Caco-2 (cell line): ENCODE measurements at regions not wholly inside any gene's neighbourhood (a gene's known extent, or its start where the extent isn't known, plus 50 kb on each side); places are given as distances from the start of the nearest gene placed in this dataset.

Experiments used
- BruUV-seq: library from RNA; stranded (reverse); fragments of 400-500 nt; replicated peaks from 2 replicates; lab custom pipeline; 2021; lab: Mats Ljungman, UMichigan
- CTCF ChIA-PET: fragments of 300-600 bp; sonication (Branson Sonifier 250); formaldehyde crosslinking; loops from one replicate; lab custom pipeline; 2022; ENCODE audit warnings: antibody characterized with exemption; lab: Charles Lee
- POLR2A ChIA-PET: fragments of 300-600 bp; sonication (Branson Sonifier 250); formaldehyde crosslinking; loops from one replicate; lab custom pipeline; 2022; ENCODE audit warnings: antibody characterized with exemption; lab: Charles Lee
- DNase-seq, 2 experiments: peaks; one replicate each; pipeline versions ENCODE4 v3.0.0 to v3.0.0-alpha.2; 2020 to 2022
- H3K27me3 ChIP-seq: replicated peaks from 2 replicates; pipeline ENCODE4 v1.6.0; 2011; ENCODE audit warnings: low read length; ENCODE audit not compliant: control insufficient read depth, insufficient read depth
- H3K36me3 ChIP-seq: 2 replicates; pipeline ENCODE4 v1.5.1; 2011; ENCODE audit warnings: low read length; ENCODE audit not compliant: control insufficient read depth, insufficient read depth
- H3K4me1 ChIP-seq: fragments of 250-450 bp; sonication (Bioruptor Pico); 2 replicates; pipeline ENCODE4 v1.5.1; 2020; ENCODE audit warnings: mild to moderate bottlenecking
- H3K4me3 ChIP-seq: 2 replicates; pipeline ENCODE4 v1.5.1; 2011; ENCODE audit warnings: low read depth, mild to moderate bottlenecking, control low read depth, low read length
- H3K9me3 ChIP-seq: fragments of 250-450 bp; sonication (Bioruptor Pico); 2 replicates; pipeline ENCODE4 v1.5.1; 2020; ENCODE audit warnings: mild to moderate bottlenecking, moderate library complexity
- H3K27ac Mint-ChIP-seq: one replicate; pipeline ENCODE4 v1.8.0; 2022; ENCODE audit warnings: mixed read lengths; ENCODE audit not compliant: unreplicated experiment
- H3K27me3 Mint-ChIP-seq: one replicate; pipeline ENCODE4 v1.8.0; 2022; ENCODE audit warnings: mixed read lengths; ENCODE audit not compliant: insufficient read depth, unreplicated experiment
- H3K36me3 Mint-ChIP-seq: one replicate; pipeline ENCODE4 v1.8.0; 2022; ENCODE audit warnings: mild to moderate bottlenecking, mixed read lengths; ENCODE audit not compliant: insufficient read depth, unreplicated experiment
- H3K4me1 Mint-ChIP-seq: one replicate; pipeline ENCODE4 v1.8.0; 2022; ENCODE audit warnings: low read depth, mixed read lengths; ENCODE audit not compliant: unreplicated experiment
- H3K4me3 Mint-ChIP-seq: one replicate; pipeline ENCODE4 v1.8.0; 2022; ENCODE audit warnings: mild to moderate bottlenecking, moderate library complexity, mixed read lengths; ENCODE audit not compliant: unreplicated experiment
- H3K9me3 Mint-ChIP-seq: one replicate; pipeline ENCODE4 v1.8.0; 2022; ENCODE audit warnings: mixed read lengths; ENCODE audit not compliant: unreplicated experiment
- intact Hi-C: fragments of 100-400 bp; cut with micrococcal nuclease; formaldehyde crosslinking; loops from one replicate; pipeline ENCODE4 v1.10.0; 2022; ENCODE audit not compliant: unreplicated experiment
- TF ChIP-seq, protein P1 (sequence below), 2 experiments: fragments of 200-600 bp in 1 of 2; IDR thresholded peaks; 1 replicate in 1 of 2; 2 replicates in 1 of 2; pipeline versions ENCODE4 v1.5.1 to v1.8.0; 2011 to 2022; ENCODE audit warnings: antibody characterized with exemption in 1 of 2, control low read depth in 1 of 2, inconsistent platforms in 1 of 2, low read depth in 1 of 2, low read length in 1 of 2, mild to moderate bottlenecking in 1 of 2, moderate library complexity in 1 of 2; ENCODE audit not compliant: insufficient read depth in 1 of 2, severe bottlenecking in 1 of 2, unreplicated experiment in 1 of 2

DNA sequence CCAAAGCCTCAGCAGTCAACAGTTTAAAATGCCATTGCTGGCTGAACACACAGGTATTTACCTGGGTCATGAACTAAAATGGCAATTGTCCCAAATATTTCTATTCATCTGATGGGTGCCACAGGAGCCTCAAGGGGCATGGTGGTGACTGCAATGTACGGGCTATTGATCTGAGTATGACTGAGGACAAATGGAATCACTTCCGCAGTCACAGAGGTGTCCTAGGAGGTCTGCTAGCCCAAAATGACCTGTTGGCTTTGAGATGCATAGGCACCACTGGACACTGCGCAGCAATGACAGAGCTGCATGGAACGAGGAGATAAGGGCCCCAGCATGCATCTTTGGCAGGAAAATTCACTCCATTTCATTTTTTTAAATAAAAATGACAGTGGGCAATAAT lies 474.1 kb upstream of the SOX5 start:
- Mint-ChIP-seq H3K4me3 (no peak overlapping the region), H3K9me3 (no peaks in the 10 kb centered on the region)
- POLR2A ChIA-PET, result no interaction called here

GRCh38 chr12:24421759-24422158 lies 472.3 kb upstream of the SOX5 start:
- TF ChIP-seq, protein P1, sequence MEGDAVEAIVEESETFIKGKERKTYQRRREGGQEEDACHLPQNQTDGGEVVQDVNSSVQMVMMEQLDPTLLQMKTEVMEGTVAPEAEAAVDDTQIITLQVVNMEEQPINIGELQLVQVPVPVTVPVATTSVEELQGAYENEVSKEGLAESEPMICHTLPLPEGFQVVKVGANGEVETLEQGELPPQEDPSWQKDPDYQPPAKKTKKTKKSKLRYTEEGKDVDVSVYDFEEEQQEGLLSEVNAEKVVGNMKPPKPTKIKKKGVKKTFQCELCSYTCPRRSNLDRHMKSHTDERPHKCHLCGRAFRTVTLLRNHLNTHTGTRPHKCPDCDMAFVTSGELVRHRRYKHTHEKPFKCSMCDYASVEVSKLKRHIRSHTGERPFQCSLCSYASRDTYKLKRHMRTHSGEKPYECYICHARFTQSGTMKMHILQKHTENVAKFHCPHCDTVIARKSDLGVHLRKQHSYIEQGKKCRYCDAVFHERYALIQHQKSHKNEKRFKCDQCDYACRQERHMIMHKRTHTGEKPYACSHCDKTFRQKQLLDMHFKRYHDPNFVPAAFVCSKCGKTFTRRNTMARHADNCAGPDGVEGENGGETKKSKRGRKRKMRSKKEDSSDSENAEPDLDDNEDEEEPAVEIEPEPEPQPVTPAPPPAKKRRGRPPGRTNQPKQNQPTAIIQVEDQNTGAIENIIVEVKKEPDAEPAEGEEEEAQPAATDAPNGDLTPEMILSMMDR (IDR thresholded peaks at IDR 0.05; ENCODE audit: insufficient read depth in 1 of 2, low read depth in 1 of 2, low read length in 1 of 2, severe bottlenecking in 1 of 2, unreplicated experiment in 1 of 2), result no peak
- no peak for DNase-seq
- no peaks in the 10 kb centered on the region for H3K4me1 ChIP-seq
- H3K9me3 ChIP-seq, result peaks cover 6% of the 10 kb centered on the region; the same call in 1 of the 2 replicates
- no peaks in the 10 kb centered on the region for H3K27me3 Mint-ChIP-seq
- intact Hi-C loops, result no loop called here
- CTCF ChIA-PET, result no interaction called here
- POLR2A ChIA-PET, result no interaction called here
- BruUV-seq, result no TSS peak
- H3K4me1 Mint-ChIP-seq, result peaks cover 10% of the 10 kb centered on the region
- no peak overlapping the region for H3K4me3 ChIP-seq
- H3K36me3 ChIP-seq, result no peaks in the 10 kb centered on the region
- H3K9me3 Mint-ChIP-seq, result no peaks in the 10 kb centered on the region
- H3K27me3 ChIP-seq, result no peaks in the 10 kb centered on the region
- H3K4me3 Mint-ChIP-seq, result no peak overlapping the region
- H3K27ac Mint-ChIP-seq, result no peak overlapping the region
- no peaks in the 10 kb centered on the region for H3K36me3 Mint-ChIP-seq

More for the DNA sequence above, 474.1 kb upstream of the SOX5 start:
- Mint-ChIP-seq H3K36me3 (no peaks in the 10 kb centered on the region), H3K27me3 (no peaks in the 10 kb centered on the region), H3K27ac (no peak overlapping the region), H3K4me1 (peaks cover 27% of the 10 kb centered on the region)
- no TSS peak for BruUV-seq
- Histone ChIP-seq H3K9me3 (peaks cover 6% of the 10 kb centered on the region; the same call in 1 of the 2 replicates), H3K27me3 (no peaks in the 10 kb centered on the region), H3K4me1 (no peaks in the 10 kb centered on the region), H3K4me3 (no peak overlapping the region), H3K36me3 (no peaks in the 10 kb centered on the region)
- no peak for DNase-seq
- intact Hi-C loops, result no loop called here
- TF ChIP-seq, protein P1 (IDR thresholded peaks at IDR 0.05; ENCODE audit: insufficient read depth in 1 of 2, low read depth in 1 of 2, low read length in 1 of 2, severe bottlenecking in 1 of 2, unreplicated experiment in 1 of 2), result no peak
- CTCF ChIA-PET, result no interaction called here

GRCh38 chr12:24418157-24418556 lies 468.7 kb upstream of the SOX5 start:
- no peak for DNase-seq
- Histone ChIP-seq H3K4me1 (no peaks in the 10 kb centered on the region), H3K9me3 (peaks cover 6% of the 10 kb centered on the region; the same call in 1 of the 2 replicates), H3K27me3 (no peaks in the 10 kb centered on the region), H3K4me3 (no peak overlapping the region), H3K36me3 (no peaks in the 10 kb centered on the region)
- H3K36me3 Mint-ChIP-seq, result no peaks in the 10 kb centered on the region
- ChIA-PET POLR2A (no interaction called here), CTCF (no interaction called here)
- H3K27ac Mint-ChIP-seq, result no peak overlapping the region
- intact Hi-C loops, result no loop called here
- BruUV-seq, result no TSS peak
- peaks cover 5% of the 10 kb centered on the region for H3K4me1 Mint-ChIP-seq
- no peak overlapping the region for H3K4me3 Mint-ChIP-seq
- H3K9me3 Mint-ChIP-seq, result no peaks in the 10 kb centered on the region
- TF ChIP-seq, protein P1 (IDR thresholded peaks at IDR 0.05; ENCODE audit: insufficient read depth in 1 of 2, low read depth in 1 of 2, low read length in 1 of 2, severe bottlenecking in 1 of 2, unreplicated experiment in 1 of 2), result no peak
- no peaks in the 10 kb centered on the region for H3K27me3 Mint-ChIP-seq
